Prostate gland (tissue), 2 donors: ENCODE measurements at regions not wholly inside any gene's neighbourhood (a gene's known extent, or its start where the extent isn't known, plus 50 kb on each side); places are given as distances from the start of the nearest gene placed in this dataset.

Experiments
- DNase-seq: peaks from one replicate; pipeline ENCODE4 v3.0.0-alpha.2; 2019; ENCODE audit warnings: low spot score
- H3K27ac ChIP-seq, 2 donors: fragments of 200-600 bp; sonication (generic); 2 replicates each; pipeline ENCODE4 v1.5.1; 2017 to 2019
- H3K27me3 ChIP-seq: fragments of 200-600 bp; sonication (generic); replicated peaks from 2 replicates; pipeline ENCODE4 v1.5.1; 2019; ENCODE audit not compliant: insufficient read depth
- H3K36me3 ChIP-seq, 2 donors: fragments of 200-600 bp; sonication (generic); 1 replicate in 1 of 2; 2 replicates in 1 of 2; pipeline versions ENCODE4 v1.5.1 to v1.8.1; 2017 to 2019
- H3K4me1 ChIP-seq: fragments of 200-600 bp; sonication (generic); replicated peaks from 2 replicates; pipeline ENCODE4 v1.5.1; 2019
- H3K4me3 ChIP-seq, 2 donors: fragments of 200-600 bp; sonication (generic); 2 replicates each; pipeline ENCODE4 v1.5.1; 2017 to 2019
- H3K9me3 ChIP-seq: fragments of 200-600 bp; sonication (generic); 2 replicates; pipeline ENCODE4 v1.5.1; 2017
- POLR2A ChIP-seq: fragments of 450-650 bp; IDR thresholded peaks from one replicate; pipeline ENCODE4 v1.6.1; 2016; ENCODE audit warnings: antibody characterized with exemption, mild to moderate bottlenecking
- POLR2AphosphoS5 ChIP-seq: sonication (generic); formaldehyde crosslinking; IDR thresholded peaks from one replicate; pipeline ENCODE4 v1.6.1; 2017; ENCODE audit warnings: antibody characterized with exemption
- WGBS: methylation state at CpG from one replicate; pipeline ENCODE4 v1.1.5; 2018; 5-methylcytosine and 5-hydroxymethylcytosine counted together
- intact Hi-C: fragments of 100-400 bp; cut with DNase I; formaldehyde crosslinking; loops from one replicate; pipeline ENCODE4 v1.14.2; 2022
- TF ChIP-seq, protein P1 (sequence below), 4 experiments: fragments of 200-600 bp in 2 of 4; fragments of 450-650 bp in 2 of 4; sonication (generic) in 2 of 4; IDR thresholded peaks; 1 replicate in 3 of 4; 2 replicates in 1 of 4; pipeline ENCODE4 v1.5.1; 2016 to 2019; ENCODE audit warnings: antibody characterized with exemption in 4 of 4, mild to moderate bottlenecking in 2 of 4, moderate library complexity in 2 of 4

DNA sequence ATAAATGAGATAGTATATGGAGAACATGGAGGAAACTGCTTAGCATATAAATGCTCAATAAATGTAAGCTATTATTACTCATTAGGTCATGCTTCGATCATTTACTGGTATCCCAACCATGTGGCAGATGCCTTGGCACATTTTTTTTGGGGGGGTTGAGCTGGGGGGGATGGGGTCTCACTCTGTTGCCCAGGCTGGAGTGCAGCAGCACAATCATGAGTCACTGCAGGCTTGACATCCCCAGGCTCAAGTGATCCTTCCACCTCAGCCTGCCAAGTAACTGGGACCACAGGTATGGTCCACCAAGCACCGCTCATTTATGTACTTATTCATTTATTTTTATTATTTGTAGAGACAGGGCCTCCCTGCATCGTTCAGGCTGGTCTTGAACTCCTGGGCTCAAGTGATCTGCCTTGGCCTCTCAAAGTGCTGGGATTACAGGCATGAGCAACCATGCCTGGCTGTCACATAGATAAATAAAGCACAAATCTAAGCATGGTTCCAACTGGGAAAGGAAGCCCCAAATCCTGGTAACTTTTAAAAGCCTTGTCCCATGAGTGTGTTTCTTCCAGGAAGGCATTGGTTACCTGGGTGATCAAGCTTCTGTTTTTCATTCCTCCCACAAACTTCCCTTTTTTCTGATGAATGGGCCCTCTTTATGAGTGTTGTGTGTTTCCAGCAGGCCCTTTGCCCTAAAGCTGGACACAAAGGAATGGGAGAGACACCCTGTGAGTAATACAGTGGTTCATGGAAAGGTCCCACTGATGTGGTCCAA, 147.4 kb upstream of the UMPS start:
- Histone ChIP-seq H3K27ac (no peak overlapping the region), H3K9me3 (no peaks in the 10 kb centered on the region), H3K27me3 (no peaks in the 10 kb centered on the region), H3K36me3 (no peaks in the 10 kb centered on the region), H3K4me3 (no peak overlapping the region), H3K4me1 (no peaks in the 10 kb centered on the region)
- TF ChIP-seq, protein P1, sequence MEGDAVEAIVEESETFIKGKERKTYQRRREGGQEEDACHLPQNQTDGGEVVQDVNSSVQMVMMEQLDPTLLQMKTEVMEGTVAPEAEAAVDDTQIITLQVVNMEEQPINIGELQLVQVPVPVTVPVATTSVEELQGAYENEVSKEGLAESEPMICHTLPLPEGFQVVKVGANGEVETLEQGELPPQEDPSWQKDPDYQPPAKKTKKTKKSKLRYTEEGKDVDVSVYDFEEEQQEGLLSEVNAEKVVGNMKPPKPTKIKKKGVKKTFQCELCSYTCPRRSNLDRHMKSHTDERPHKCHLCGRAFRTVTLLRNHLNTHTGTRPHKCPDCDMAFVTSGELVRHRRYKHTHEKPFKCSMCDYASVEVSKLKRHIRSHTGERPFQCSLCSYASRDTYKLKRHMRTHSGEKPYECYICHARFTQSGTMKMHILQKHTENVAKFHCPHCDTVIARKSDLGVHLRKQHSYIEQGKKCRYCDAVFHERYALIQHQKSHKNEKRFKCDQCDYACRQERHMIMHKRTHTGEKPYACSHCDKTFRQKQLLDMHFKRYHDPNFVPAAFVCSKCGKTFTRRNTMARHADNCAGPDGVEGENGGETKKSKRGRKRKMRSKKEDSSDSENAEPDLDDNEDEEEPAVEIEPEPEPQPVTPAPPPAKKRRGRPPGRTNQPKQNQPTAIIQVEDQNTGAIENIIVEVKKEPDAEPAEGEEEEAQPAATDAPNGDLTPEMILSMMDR (IDR thresholded peaks at IDR 0.05): no peak
- TF ChIP-seq POLR2A (no peak), POLR2AphosphoS5 (no peak)
- 68% methylated on average over 3 of the region's 3 CpGs for WGBS
- DNase-seq: no peak
- intact Hi-C loops: no loop called here

DNA sequence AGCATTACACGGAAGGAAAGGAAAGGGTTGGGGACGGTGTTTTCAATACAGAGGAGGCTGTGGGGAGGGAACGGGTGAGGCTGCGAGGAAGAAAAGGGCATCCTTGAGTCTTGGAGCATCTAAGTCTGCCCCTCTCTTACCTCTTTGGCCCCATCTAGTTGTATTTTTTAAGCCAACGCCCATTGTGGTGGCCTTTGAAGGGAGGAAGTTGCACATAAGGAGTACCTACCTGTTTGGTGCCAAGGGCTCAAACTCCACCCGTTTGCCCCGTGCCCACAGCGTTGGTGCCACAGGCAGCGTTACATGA, 146.1 kb upstream of the UMPS start:
- H3K4me3 ChIP-seq: peak overlapping the region; percentile 34 to 40
- H3K27ac ChIP-seq: no peak overlapping the region
- no peaks in the 10 kb centered on the region for H3K4me1 ChIP-seq
- TF ChIP-seq, protein P1 (IDR thresholded peaks at IDR 0.05): no peak
- TF ChIP-seq POLR2AphosphoS5: no peak
- TF ChIP-seq POLR2A: no peak
- H3K27me3 ChIP-seq: no peaks in the 10 kb centered on the region
- intact Hi-C loops: no loop called here
- WGBS: 31% methylated on average over 9 of the region's 9 CpGs
- no peak for DNase-seq
- no peaks in the 10 kb centered on the region for H3K9me3 ChIP-seq
- H3K36me3 ChIP-seq: no peaks in the 10 kb centered on the region

DNA sequence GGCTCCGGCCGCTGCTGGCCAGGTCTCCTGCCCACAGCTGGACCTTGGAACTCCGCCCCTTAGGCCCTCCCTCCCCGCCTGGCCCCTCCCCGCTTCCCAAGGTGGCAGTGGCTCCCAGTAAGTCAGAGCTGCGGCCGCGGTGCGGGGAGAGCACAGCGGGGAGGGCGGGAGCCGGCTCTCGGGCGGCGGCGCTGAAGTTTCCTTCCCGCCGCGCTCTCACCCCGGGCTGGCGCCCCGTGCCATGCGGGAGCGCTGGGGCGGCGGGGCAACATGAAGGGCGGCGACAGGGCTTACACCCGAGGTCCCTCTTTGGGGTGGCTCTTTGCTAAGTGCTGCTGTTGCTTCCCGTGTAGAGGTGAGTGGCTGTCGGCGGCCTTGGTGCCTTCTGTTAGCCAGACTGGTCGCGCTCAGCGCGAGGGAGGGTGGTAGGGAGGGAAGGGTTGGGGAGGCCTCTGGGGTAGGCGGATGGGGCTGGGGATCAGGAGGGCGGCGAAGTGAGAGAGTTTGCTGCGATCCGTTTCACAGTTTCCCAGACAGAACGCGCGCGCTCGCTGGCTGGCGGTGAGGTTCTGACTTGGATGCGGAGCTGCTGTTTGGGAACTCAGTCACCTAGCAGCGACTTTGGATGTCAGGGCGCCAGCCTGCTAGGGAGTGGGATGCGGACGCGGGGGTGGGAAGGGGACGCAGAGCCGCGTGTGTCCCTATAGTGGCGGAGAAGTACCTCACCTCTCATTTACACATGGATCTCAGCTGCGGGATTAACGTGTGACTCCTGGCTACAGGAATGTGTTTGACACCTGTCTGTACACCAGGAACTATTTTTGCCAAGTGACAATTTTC, 145.5 kb upstream of the UMPS start:
- peak; percentile 66 for DNase-seq
- WGBS: 2% methylated on average over 50 of the region's 59 CpGs
- H3K36me3 ChIP-seq: no peaks in the 10 kb centered on the region
- H3K27ac ChIP-seq: peak overlapping the region in 1 of 2 donors; percentile 18
- no peaks in the 10 kb centered on the region for H3K27me3 ChIP-seq
- intact Hi-C loops: no loop called here
- TF ChIP-seq POLR2A (peak; percentile 58), POLR2AphosphoS5 (peak; percentile 36)
- TF ChIP-seq, protein P1 (IDR thresholded peaks at IDR 0.05): no peak
- no peaks in the 10 kb centered on the region for H3K9me3 ChIP-seq
- no peaks in the 10 kb centered on the region for H3K4me1 ChIP-seq
- peak overlapping the region; percentile 34 to 40 for H3K4me3 ChIP-seq

DNA sequence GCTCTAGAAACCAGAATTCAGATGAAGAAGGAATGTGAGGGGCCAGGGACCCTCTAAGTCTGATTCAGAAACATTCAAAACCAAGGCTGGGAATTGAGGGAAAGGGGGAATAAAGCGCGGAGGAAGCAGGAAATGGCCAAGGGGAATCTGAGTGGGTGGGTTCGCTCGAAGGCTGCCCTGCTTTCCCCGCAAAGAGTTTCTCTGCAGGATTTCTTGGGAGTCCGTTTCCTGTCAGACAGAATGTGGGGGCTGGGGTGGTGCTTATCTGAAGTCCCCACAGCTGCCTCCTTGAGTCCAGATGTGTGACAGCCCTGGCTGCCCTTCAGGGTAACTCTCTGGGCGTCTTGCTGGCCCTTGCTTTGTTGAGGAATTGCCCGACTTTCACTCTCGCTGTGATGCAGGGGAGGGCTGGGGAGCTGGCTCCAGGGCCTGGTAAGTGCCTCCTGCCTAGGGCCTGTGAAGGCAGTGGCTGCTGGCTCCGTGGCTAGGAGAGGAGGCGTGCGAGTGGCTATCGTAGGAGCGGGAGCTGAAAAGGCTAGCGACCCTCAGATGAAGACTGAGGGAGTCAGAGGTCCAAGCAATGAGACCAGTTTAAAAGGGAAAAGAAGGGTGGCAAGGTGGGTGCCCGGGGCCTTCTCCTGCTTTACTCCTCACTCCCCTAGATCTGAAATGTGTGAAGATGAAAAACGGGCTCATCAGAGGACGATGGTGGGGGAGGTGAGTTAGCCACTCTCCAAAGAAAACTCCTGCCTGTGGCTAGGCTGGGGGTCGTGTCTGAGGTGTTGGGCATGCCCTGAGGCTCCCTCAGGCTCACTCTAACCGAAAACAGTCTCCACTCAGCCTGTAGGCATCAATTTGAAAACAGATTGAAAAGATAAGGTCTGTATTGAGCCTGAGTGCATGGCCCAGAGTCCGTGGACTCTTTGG, 143.9 kb upstream of the UMPS start:
- H3K27ac ChIP-seq: no peak overlapping the region
- H3K4me1 ChIP-seq: no peaks in the 10 kb centered on the region
- no peak overlapping the region for H3K4me3 ChIP-seq
- WGBS: 82% methylated on average over 21 of the region's 21 CpGs
- no peak for DNase-seq
- H3K9me3 ChIP-seq: no peaks in the 10 kb centered on the region
- intact Hi-C loops: no loop called here
- H3K36me3 ChIP-seq: no peaks in the 10 kb centered on the region
- no peaks in the 10 kb centered on the region for H3K27me3 ChIP-seq
- no peak for TF ChIP-seq POLR2AphosphoS5
- TF ChIP-seq, protein P1 (IDR thresholded peaks at IDR 0.05): no peak
- no peak for TF ChIP-seq POLR2A
